ENCODE measurements at regions not wholly inside any gene's neighbourhood (a gene's known extent, or its start where the extent isn't known, plus 50 kb on each side); places are given as distances from the start of the nearest gene placed in this dataset.
A peak's percentile ranks its signal among the peaks of the same experiment; 100 is the strongest.

DNA sequence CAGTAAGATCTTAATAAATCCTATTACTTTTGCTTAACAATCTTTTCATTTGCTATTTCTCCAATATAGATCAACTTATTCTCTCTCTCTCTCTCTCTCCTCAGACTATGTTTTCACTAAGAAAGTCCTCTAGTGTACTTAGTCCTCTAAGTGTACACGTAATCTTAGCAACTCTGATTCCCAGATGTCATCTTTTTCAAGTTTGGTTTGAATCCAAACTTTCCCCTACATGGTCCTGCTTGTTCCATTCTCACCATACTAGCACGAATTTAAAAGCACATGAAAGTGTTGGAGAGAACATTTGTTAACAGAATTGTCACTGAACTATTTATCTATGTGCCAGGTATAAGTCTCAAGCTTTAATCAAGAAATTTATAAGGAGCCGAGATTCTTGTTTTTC is 202.9 kb downstream of the SPRY2 start:
- TF ChIP-seq, protein P1, sequence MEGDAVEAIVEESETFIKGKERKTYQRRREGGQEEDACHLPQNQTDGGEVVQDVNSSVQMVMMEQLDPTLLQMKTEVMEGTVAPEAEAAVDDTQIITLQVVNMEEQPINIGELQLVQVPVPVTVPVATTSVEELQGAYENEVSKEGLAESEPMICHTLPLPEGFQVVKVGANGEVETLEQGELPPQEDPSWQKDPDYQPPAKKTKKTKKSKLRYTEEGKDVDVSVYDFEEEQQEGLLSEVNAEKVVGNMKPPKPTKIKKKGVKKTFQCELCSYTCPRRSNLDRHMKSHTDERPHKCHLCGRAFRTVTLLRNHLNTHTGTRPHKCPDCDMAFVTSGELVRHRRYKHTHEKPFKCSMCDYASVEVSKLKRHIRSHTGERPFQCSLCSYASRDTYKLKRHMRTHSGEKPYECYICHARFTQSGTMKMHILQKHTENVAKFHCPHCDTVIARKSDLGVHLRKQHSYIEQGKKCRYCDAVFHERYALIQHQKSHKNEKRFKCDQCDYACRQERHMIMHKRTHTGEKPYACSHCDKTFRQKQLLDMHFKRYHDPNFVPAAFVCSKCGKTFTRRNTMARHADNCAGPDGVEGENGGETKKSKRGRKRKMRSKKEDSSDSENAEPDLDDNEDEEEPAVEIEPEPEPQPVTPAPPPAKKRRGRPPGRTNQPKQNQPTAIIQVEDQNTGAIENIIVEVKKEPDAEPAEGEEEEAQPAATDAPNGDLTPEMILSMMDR (IDR thresholded peaks at IDR 0.05; ENCODE audit: low read depth, low read length), result no peak
- no peaks in the 10 kb centered on the region for H3K36me3 ChIP-seq

GRCh38 chr13:80134346-80134745 is 206.6 kb downstream of the SPRY2 start:
- no peak for DNase-seq
- H3K27ac ChIP-seq, result no peak overlapping the region
- H3K4me3 ChIP-seq (ENCODE audit: low read depth, low read length), result no peak overlapping the region
- H3K36me3 ChIP-seq, result no peaks in the 10 kb centered on the region
- TF ChIP-seq, protein P1 (IDR thresholded peaks at IDR 0.05; ENCODE audit: low read depth, low read length), result no peak
- H3K9me3 ChIP-seq (ENCODE audit: severe bottlenecking), result no peaks in the 10 kb centered on the region
- no peaks in the 10 kb centered on the region for H3K27me3 ChIP-seq (ENCODE audit: insufficient read depth, low read depth, severe bottlenecking)

More for the DNA sequence above, 202.9 kb downstream of the SPRY2 start:
- Histone ChIP-seq H3K27ac (no peak overlapping the region), H3K27me3 (ENCODE audit: insufficient read depth, low read depth, severe bottlenecking) (no peaks in the 10 kb centered on the region), H3K9me3 (ENCODE audit: severe bottlenecking) (no peaks in the 10 kb centered on the region), H3K4me3 (ENCODE audit: low read depth, low read length) (no peak overlapping the region)
- DNase-seq, result no peak

DNA sequence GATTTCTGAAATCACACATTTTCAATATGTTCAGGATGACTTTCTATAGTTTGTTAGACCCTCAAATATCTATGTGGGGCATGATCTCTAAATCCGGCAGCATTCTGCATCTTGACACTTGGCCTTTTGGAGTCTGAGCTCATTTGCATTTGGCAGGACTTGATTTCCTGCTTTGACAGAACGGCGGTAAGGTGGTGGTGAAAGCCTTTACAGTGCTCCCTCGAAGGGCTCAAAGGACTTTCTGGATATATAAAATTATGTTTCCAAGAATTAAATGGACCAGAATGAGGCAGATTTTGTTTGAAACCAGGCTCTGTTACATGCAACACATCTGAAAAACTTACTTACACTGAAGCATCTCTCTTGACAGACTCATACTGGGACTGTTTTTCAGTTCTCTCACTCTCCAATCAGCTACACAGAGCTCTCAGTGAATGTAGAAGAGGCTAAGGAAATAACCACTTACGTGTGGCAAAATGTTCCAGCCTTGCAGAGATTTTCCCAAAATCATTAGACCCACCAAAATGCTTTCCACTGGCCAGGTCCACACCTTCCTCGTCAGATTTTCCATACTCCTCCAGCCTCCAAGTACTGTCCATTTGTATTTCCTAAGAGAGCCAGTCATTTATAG is 207.2 kb downstream of the SPRY2 start:
- no peaks in the 10 kb centered on the region for H3K27me3 ChIP-seq (ENCODE audit: insufficient read depth, low read depth, severe bottlenecking)
- TF ChIP-seq, protein P1 (IDR thresholded peaks at IDR 0.05; ENCODE audit: low read depth, low read length), result no peak
- no peaks in the 10 kb centered on the region for H3K36me3 ChIP-seq
- DNase-seq, result no peak
- no peaks in the 10 kb centered on the region for H3K9me3 ChIP-seq (ENCODE audit: severe bottlenecking)
- H3K27ac ChIP-seq, result no peak overlapping the region
- H3K4me3 ChIP-seq (ENCODE audit: low read depth, low read length), result no peak overlapping the region

GRCh38 chr13:80132741-80133601 is 208.0 kb downstream of the SPRY2 start:
- no peaks in the 10 kb centered on the region for H3K9me3 ChIP-seq (ENCODE audit: severe bottlenecking)
- no peak overlapping the region for H3K4me3 ChIP-seq (ENCODE audit: low read depth, low read length)
- peak; percentile 5 for DNase-seq
- no peak overlapping the region for H3K27ac ChIP-seq
- H3K27me3 ChIP-seq (ENCODE audit: insufficient read depth, low read depth, severe bottlenecking), result no peaks in the 10 kb centered on the region
- TF ChIP-seq, protein P1 (IDR thresholded peaks at IDR 0.05; ENCODE audit: low read depth, low read length), result no peak
- no peaks in the 10 kb centered on the region for H3K36me3 ChIP-seq

GRCh38 chr13:80131204-80131603 is 209.7 kb downstream of the SPRY2 start:
- Histone ChIP-seq H3K36me3 (no peaks in the 10 kb centered on the region), H3K9me3 (ENCODE audit: severe bottlenecking) (no peaks in the 10 kb centered on the region), H3K27me3 (ENCODE audit: insufficient read depth, low read depth, severe bottlenecking) (no peaks in the 10 kb centered on the region), H3K4me3 (ENCODE audit: low read depth, low read length) (no peak overlapping the region), H3K27ac (no peak overlapping the region)
- TF ChIP-seq, protein P1 (IDR thresholded peaks at IDR 0.05; ENCODE audit: low read depth, low read length), result no peak
- peak; percentile 9 for DNase-seq
